ENCODE measurements at regions not wholly inside any gene's neighbourhood (a gene's known extent, or its start where the extent isn't known, plus 50 kb on each side); places are given as distances from the start of the nearest gene placed in this dataset.

- Histone ChIP-seq H3K9me3 (ENCODE audit: insufficient read depth, low read depth, low read length) (no peaks in the 10 kb centered on the region), H3K4me1 (ENCODE audit: insufficient read depth, low read length, poor library complexity, severe bottlenecking) (no peaks in the 10 kb centered on the region), H4K20me1 (ENCODE audit: insufficient read depth, low read length, poor library complexity, severe bottlenecking) (no peaks in the 10 kb centered on the region), H3K9me2 (replicated peaks; ENCODE audit: low read depth, low read length) (no peaks in the 10 kb centered on the region), H3K4me2 (ENCODE audit: low read depth, low read length, poor library complexity, severe bottlenecking) (no peak overlapping the region), H3K79me2 (ENCODE audit: insufficient read depth, low read length) (no peaks in the 10 kb centered on the region), H3K4me3 (ENCODE audit: low read length, poor library complexity, severe bottlenecking) (no peak overlapping the region), H2AFZ (ENCODE audit: low read length) (no peak overlapping the region), H3K27me3 (ENCODE audit: insufficient read depth, low read length, poor library complexity, severe bottlenecking) (peaks cover 16% of the 10 kb centered on the region), H3K9ac (ENCODE audit: low read depth, low read length, poor library complexity, severe bottlenecking) (no peak overlapping the region), H3K36me3 (ENCODE audit: insufficient read depth, low read length) (no peaks in the 10 kb centered on the region), H3F3A (ENCODE audit: low read depth) (no peaks in the 10 kb centered on the region)
- TF ChIP-seq EZH2phosphoT487 (IDR thresholded peaks at IDR 0.05; ENCODE audit: borderline replicate concordance) (no peak), CTCF (conservative IDR thresholded peaks at IDR 0.05; ENCODE audit: low read length) (no peak)
These were observed 122.5 kb downstream of the WIF1 start for GRCh38 chr12:64998371-64999147.

GRCh38 chr12:64999148-64999425, 122.0 kb downstream of the WIF1 start:
- Histone ChIP-seq H3K9me3 (ENCODE audit: insufficient read depth, low read depth, low read length) (no peaks in the 10 kb centered on the region), H3K4me1 (ENCODE audit: insufficient read depth, low read length, poor library complexity, severe bottlenecking) (no peaks in the 10 kb centered on the region), H3K79me2 (ENCODE audit: insufficient read depth, low read length) (no peaks in the 10 kb centered on the region), H3K4me3 (ENCODE audit: low read length, poor library complexity, severe bottlenecking) (no peak overlapping the region), H3K9me2 (replicated peaks; ENCODE audit: low read depth, low read length) (no peaks in the 10 kb centered on the region), H2AFZ (ENCODE audit: low read length) (no peak overlapping the region), H4K20me1 (ENCODE audit: insufficient read depth, low read length, poor library complexity, severe bottlenecking) (no peaks in the 10 kb centered on the region), H3K36me3 (ENCODE audit: insufficient read depth, low read length) (no peaks in the 10 kb centered on the region), H3F3A (ENCODE audit: low read depth) (no peaks in the 10 kb centered on the region), H3K4me2 (ENCODE audit: low read depth, low read length, poor library complexity, severe bottlenecking) (no peak overlapping the region), H3K9ac (ENCODE audit: low read depth, low read length, poor library complexity, severe bottlenecking) (no peak overlapping the region), H3K27me3 (ENCODE audit: insufficient read depth, low read length, poor library complexity, severe bottlenecking) (peaks cover 16% of the 10 kb centered on the region)
- no peak for TF ChIP-seq CTCF (conservative IDR thresholded peaks at IDR 0.05; ENCODE audit: low read length)
- no peak for TF ChIP-seq EZH2phosphoT487 (IDR thresholded peaks at IDR 0.05; ENCODE audit: borderline replicate concordance)

Data from Loucy (cell line).